Adrenal gland (tissue), 5 donors: ENCODE measurements at regions not wholly inside any gene's neighbourhood (a gene's known extent, or its start where the extent isn't known, plus 50 kb on each side); places are given as distances from the start of the nearest gene placed in this dataset.

ENCODE experiments used
- CTCF ChIP-seq, 6 experiments: fragments of 450-650 bp in 4 of 6; fragments of 200-600 bp in 2 of 6; sonication (generic) in 1 of 6; IDR thresholded peaks; 1 replicate in 5 of 6; 2 replicates in 1 of 6; pipeline versions ENCODE4 v1.5.1 to v1.8.0; 2016 to 2021; ENCODE audit warnings: antibody characterized with exemption in 6 of 6, mild to moderate bottlenecking in 2 of 6, moderate library complexity in 1 of 6
- POLR2A ChIP-seq, 2 donors: fragments of 450-650 bp; IDR thresholded peaks; one replicate each; pipeline ENCODE4 v1.6.1; 2017; ENCODE audit warnings: antibody characterized with exemption in 2 of 2, mild to moderate bottlenecking in 2 of 2, moderate library complexity in 1 of 2
- donor health status: DM: no; HTN: no; CAD: no.

GRCh38 chr15:39075311-39075710, 505.6 kb upstream of the THBS1 start:
- TF ChIP-seq CTCF (IDR thresholded peaks at IDR 0.05) (no peak), POLR2A (IDR thresholded peaks at IDR 0.05) (no peak)
